ENCODE measurements at regions not wholly inside any gene's neighbourhood (a gene's known extent, or its start where the extent isn't known, plus 50 kb on each side); places are given as distances from the start of the nearest gene placed in this dataset.
"Not testable (repeated sequence)": the region's sequence is repeated elsewhere in the genome, so short reads cannot be mapped to it uniquely, and the experiment has no call there.

- TF ChIP-seq, protein P1, sequence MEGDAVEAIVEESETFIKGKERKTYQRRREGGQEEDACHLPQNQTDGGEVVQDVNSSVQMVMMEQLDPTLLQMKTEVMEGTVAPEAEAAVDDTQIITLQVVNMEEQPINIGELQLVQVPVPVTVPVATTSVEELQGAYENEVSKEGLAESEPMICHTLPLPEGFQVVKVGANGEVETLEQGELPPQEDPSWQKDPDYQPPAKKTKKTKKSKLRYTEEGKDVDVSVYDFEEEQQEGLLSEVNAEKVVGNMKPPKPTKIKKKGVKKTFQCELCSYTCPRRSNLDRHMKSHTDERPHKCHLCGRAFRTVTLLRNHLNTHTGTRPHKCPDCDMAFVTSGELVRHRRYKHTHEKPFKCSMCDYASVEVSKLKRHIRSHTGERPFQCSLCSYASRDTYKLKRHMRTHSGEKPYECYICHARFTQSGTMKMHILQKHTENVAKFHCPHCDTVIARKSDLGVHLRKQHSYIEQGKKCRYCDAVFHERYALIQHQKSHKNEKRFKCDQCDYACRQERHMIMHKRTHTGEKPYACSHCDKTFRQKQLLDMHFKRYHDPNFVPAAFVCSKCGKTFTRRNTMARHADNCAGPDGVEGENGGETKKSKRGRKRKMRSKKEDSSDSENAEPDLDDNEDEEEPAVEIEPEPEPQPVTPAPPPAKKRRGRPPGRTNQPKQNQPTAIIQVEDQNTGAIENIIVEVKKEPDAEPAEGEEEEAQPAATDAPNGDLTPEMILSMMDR (IDR thresholded peaks at IDR 0.05; ENCODE audit: borderline replicate concordance, extremely low read depth, low read length, poor library complexity, severe bottlenecking), result not testable (repeated sequence)
- TF ChIP-seq EZH2 (IDR thresholded peaks at IDR 0.05; ENCODE audit: borderline replicate concordance, low read depth, low read length, severe bottlenecking), result not testable (repeated sequence)
Observed at GRCh38 chr16:22431314-22431713, 56.9 kb upstream of the CDR2 start.
